ENCODE measurements at regions not wholly inside any gene's neighbourhood (a gene's known extent, or its start where the extent isn't known, plus 50 kb on each side); places are given as distances from the start of the nearest gene placed in this dataset.

GRCh38 chr4:116444117-116444516 is 641.3 kb downstream of the TRAM1L1 start:
- DNase-seq (ENCODE audit: low spot score) (no peak), FAIRE-seq (no peak)

DNA sequence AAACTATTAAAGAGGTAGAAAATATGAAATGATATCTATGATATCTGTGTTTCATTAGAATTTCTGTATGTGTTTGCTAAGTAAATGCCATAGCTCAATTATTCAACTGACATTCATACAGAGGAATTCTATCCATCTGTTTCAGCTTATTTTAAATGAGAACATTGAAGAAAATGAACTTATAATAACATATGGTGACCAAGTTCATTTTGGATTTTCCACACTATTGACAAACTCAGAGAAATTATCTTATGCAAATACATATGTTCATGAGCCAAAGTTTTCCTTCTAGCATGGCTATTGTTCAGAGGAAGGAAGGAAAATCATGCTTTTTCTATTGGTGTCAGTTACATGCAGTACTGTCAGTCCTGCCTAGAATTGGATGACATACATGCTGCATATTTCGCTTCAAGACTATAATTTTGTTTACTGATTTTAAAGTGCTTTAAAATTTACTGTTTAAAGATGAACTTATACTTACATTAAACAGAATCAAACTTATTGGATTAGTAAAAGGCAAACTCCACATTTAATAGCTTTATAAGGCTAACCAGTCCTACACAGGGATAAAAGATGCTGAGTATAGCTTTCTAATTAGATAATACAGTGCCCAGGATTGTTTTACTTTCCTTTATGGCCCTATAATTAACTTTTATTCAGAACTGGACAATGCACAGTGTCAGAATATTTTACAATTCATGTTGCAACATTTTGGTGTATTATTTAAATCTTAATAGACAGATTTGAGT is 646.2 kb downstream of the TRAM1L1 start:
- FAIRE-seq (no peak), DNase-seq (ENCODE audit: low spot score) (no peak)

DNA sequence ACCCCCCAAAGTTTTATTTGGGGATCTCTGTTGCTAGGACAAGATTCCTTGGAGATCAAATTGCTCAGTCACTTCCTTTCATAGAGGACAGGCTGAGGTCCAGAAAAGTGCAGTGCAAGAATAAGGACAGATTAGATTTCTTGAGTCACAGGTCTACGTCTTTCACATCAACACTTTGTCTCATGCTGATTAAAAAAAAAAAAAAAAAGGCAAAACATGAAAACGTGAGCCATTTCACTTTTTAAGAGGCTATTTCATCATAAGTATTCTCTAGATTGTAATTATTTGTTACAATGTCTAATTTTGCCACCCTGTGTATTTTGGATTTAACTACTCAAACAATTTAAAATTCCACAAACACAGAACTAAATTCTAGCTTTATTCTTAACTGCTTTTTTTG is 647.0 kb downstream of the TRAM1L1 start:
- DNase-seq (ENCODE audit: low spot score) (no peak), FAIRE-seq (no peak)

DNA sequence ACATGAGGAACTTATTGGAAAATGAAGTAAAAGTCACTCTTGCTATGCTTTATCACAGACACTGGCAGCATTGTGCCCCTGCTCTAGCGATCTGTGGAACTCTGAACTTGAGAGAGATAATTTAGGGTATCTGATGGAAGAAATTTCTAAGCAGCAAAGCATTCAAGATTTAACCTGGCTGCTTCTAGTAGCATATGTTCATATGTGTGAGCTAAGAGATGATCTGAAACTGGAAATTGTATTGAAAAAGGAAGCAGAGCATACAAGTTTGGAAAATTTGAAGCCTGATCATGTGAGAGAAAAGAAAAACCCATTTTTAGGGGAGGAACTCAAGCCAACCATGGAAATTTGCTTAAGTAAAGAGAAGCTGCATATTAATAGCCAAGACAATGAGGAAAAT is 657.7 kb downstream of the TRAM1L1 start:
- no peak for FAIRE-seq

GRCh38 chr4:116413222-116413621 is 672.2 kb downstream of the TRAM1L1 start:
- no peak for FAIRE-seq

More for the DNA sequence above, 657.7 kb downstream of the TRAM1L1 start:
- no peak for DNase-seq (ENCODE audit: low spot score)

GRCh38 chr4:116401293-116401692 is 684.1 kb downstream of the TRAM1L1 start:
- no peak for FAIRE-seq

More at GRCh38 chr4:116413222-116413621, 672.2 kb downstream of the TRAM1L1 start:
- DNase-seq (ENCODE audit: low spot score) = no peak

GRCh38 chr4:116400480-116400879 is 684.9 kb downstream of the TRAM1L1 start:
- no peak for FAIRE-seq
- DNase-seq (ENCODE audit: low spot score) = no peak

More at GRCh38 chr4:116401293-116401692, 684.1 kb downstream of the TRAM1L1 start:
- no peak for DNase-seq (ENCODE audit: low spot score)

- FAIRE-seq = no peak
- DNase-seq (ENCODE audit: low spot score) = no peak
These were observed 687.7 kb downstream of the TRAM1L1 start for GRCh38 chr4:116397714-116398113.

DNA sequence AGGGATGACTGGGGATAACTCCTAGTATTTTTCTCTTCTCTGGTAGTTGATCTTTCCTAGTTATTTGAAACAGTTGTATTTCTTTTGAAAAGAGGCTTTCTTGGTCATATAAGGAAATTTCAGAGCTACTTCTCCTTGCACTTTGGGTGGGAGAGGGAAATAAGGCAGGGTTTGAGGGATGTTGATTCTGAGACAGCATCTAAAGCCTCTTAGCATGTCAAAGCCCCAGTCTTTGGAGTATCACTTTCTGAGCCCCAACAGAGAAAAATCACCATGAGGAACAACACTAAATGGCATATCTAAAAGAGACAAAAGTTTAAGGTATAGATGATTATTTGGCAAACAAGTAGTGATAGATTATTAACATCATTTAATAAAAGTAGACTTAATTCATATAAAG is 688.1 kb downstream of the TRAM1L1 start:
- DNase-seq (ENCODE audit: low spot score) (no peak), FAIRE-seq (no peak)

GRCh38 chr4:116395408-116395807 is 690.0 kb downstream of the TRAM1L1 start:
- FAIRE-seq = no peak
- no peak for DNase-seq (ENCODE audit: low spot score)

GRCh38 chr4:116391020-116391419 is 694.4 kb downstream of the TRAM1L1 start:
- no peak for FAIRE-seq
- no peak for DNase-seq (ENCODE audit: low spot score)

DNA sequence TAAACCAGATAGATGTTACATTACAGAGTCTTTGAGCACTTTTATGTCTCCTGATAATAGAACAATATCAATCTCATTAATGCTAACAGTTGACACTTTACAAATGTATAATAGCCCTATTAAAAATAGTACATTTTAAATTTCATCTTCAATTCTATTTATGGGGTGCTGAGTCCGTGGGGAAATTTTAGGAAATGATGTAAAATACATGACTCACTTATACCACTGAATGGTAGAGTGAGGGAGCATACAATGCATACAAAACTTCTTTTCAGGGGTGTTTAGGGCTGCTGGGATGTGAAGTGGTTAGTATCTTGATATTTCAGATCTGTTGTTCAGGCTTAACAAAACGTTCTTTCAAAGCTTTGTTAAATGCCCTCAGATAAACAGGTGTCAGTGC is 696.2 kb downstream of the TRAM1L1 start:
- DNase-seq (ENCODE audit: low spot score) (no peak), FAIRE-seq (no peak)

DNA sequence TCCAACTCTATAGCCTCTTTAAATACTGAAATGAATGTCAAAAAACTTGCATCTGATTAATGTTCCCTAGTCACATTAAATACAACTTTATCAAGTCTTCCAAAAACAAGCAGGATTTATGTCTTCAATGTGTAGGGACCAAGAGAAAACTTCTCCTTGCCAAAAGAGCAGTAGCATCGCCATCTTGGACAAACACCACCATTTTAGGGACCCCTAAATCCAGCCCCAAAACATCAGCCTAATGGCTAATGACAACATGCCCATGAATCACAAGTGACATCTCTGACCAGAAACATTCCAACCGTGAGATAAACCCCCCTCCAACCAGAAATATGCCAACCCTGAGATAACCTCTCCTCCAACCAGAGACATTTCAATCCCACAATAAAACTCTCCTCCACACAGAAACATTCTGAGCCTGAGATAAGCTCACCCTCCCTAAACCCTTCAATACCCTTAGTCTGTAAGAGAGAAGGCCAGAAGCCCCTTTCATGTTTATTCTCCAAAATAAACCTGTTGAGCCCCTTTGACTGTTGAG is 697.4 kb downstream of the TRAM1L1 start:
- no peak for DNase-seq (ENCODE audit: low spot score)
- no peak for FAIRE-seq

GRCh38 chr4:116386856-116387255 is 698.5 kb downstream of the TRAM1L1 start:
- FAIRE-seq (no peak), DNase-seq (ENCODE audit: low spot score) (no peak)

DNA sequence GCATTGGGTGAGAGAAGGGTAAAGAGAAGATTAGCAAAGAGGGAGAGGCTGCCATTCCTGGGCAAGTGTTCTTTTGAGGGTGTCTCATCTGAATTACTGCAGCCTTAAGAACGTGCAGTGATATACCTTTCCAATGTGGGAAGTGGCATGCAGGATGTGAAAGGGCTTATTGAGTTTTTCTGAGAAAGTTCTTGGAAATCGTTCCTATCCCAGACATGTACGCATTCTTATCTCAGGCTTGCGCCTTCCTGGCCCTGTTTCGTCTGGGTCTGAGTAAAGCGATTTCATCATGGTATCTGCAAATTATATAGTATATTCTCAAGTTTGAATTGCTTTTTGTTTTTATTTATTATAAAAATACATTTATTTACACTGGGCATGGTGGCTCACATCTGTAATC is 699.8 kb downstream of the TRAM1L1 start:
- FAIRE-seq (no peak), DNase-seq (ENCODE audit: low spot score) (no peak)

DNA sequence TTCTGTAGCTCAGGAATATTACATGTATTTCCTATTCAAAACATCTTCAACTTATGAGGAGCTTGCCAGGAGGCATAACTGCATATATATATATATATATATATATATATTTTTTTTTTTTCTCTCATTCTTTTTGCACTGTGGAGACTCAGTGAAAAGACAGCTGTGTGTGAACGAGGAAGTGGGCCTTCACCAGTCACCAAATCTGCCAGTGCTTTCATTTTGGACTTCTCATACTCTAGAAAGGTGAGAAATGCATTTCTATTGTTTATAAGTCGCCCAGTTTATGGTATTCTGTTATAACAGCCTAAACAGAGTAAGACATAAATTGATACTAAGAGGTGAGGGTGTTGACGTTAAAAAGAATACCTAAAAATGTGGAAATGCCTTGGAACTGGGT is 710.6 kb downstream of the TRAM1L1 start:
- FAIRE-seq (no peak), DNase-seq (ENCODE audit: low spot score) (no peak)

GRCh38 chr4:116362583-116362982 is 722.8 kb downstream of the TRAM1L1 start:
- no peak for DNase-seq (ENCODE audit: low spot score)
- no peak for FAIRE-seq

GRCh38 chr4:116361790-116362189 is 723.6 kb downstream of the TRAM1L1 start:
- DNase-seq (ENCODE audit: low spot score) = no peak

GRCh38 chr4:116358633-116359222 is 726.6 kb downstream of the TRAM1L1 start:
- DNase-seq (ENCODE audit: low spot score) (peak; percentile 50), FAIRE-seq (peak; percentile 14)

More at GRCh38 chr4:116361790-116362189, 723.6 kb downstream of the TRAM1L1 start:
- FAIRE-seq = no peak

- FAIRE-seq = no peak
- no peak for DNase-seq (ENCODE audit: low spot score)
These were observed 727.6 kb downstream of the TRAM1L1 start for GRCh38 chr4:116357758-116358157.

- no peak for DNase-seq (ENCODE audit: low spot score)
- no peak for FAIRE-seq
These were observed 738.6 kb downstream of the TRAM1L1 start for GRCh38 chr4:116346750-116347149.

DNA sequence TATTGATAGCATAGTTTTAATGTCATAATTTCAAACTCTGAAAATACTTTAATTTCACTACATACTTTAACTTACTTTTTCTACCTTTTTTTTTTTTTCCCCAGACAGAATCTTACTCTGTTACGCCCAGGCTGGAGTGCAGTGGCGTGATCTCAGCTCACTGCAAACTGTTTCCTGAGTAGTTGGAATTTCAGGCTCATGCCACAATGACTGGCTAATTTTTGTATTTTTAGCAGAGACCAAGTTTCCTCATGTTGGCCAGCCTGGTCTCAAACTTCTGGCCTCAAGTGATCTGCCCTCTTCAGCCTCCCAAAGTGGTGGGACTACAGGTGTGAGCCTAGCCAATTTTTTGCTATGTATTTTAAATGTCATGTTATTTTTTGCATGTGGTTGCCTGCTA is 741.6 kb downstream of the TRAM1L1 start:
- FAIRE-seq (no peak), DNase-seq (ENCODE audit: low spot score) (no peak)

DNA sequence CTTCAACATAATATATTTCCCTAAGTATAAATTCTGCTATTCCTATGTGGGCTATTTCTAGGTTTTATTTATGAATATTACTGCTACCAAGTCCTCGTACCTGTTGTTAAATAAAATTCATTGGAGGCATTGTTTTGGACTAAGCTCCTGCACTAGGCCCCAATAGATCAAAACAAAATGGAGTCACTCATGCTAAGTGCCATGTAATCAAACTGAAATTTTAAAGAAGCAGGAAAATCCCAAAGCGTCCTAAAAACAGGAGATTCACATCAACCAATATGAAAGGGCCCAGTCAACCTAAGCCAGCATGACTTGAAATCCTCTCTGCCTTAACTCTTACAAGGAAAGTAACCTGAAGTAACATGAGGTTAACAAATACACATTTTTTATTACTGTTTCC is 743.2 kb downstream of the TRAM1L1 start:
- DNase-seq (ENCODE audit: low spot score) (no peak), FAIRE-seq (no peak)

Measured in RCC 7860 (cell line).